Testis (tissue), 2 donors: ENCODE measurements at regions not wholly inside any gene's neighbourhood (a gene's known extent, or its start where the extent isn't known, plus 50 kb on each side); places are given as distances from the start of the nearest gene placed in this dataset.

Source experiments
- DNase-seq: peaks from one replicate; pipeline ENCODE4 v3.0.0-alpha.2; 2019
- H3K27ac ChIP-seq, 2 donors: fragments of 200-600 bp; sonication (generic); one replicate each; pipeline ENCODE4 v1.5.1; 2019
- H3K27me3 ChIP-seq: fragments of 200-600 bp; sonication (generic); one replicate; pipeline ENCODE4 v1.5.1; 2019
- H3K36me3 ChIP-seq: fragments of 200-600 bp; sonication (generic); one replicate; pipeline ENCODE4 v1.5.1; 2017; ENCODE audit warnings: low read depth; ENCODE audit errors: missing control alignments
- H3K4me1 ChIP-seq: fragments of 200-600 bp; sonication (generic); one replicate; pipeline ENCODE4 v1.5.1; 2019
- H3K4me3 ChIP-seq, 2 donors: fragments of 200-600 bp; sonication (generic); one replicate each; pipeline ENCODE4 v1.5.1; 2017 to 2019
- H3K9me3 ChIP-seq: fragments of 200-600 bp; sonication (generic); one replicate; pipeline ENCODE4 v1.5.1; 2017
- POLR2A ChIP-seq: fragments of 450-650 bp; IDR thresholded peaks from one replicate; pipeline ENCODE4 v1.6.1; 2017; ENCODE audit warnings: antibody characterized with exemption, mild to moderate bottlenecking, moderate library complexity
- WGBS, 2 donors: methylation state at CpG; one replicate each; pipeline ENCODE4 v1.1.5; 2018; 5-methylcytosine and 5-hydroxymethylcytosine counted together
- intact Hi-C: fragments of 100-400 bp; cut with DNase I; formaldehyde crosslinking; loops from one replicate; pipeline ENCODE4 v1.15.1; 2023; ENCODE audit warnings: low total_unique reads
- TF ChIP-seq, protein P1 (sequence below), 3 experiments: fragments of 450-650 bp in 2 of 3; fragments of 200-600 bp in 1 of 3; sonication (generic) in 1 of 3; IDR thresholded peaks; one replicate each; pipeline ENCODE4 v1.5.1; 2016 to 2019; ENCODE audit warnings: antibody characterized with exemption in 3 of 3, mild to moderate bottlenecking in 2 of 3, moderate library complexity in 1 of 3

DNA sequence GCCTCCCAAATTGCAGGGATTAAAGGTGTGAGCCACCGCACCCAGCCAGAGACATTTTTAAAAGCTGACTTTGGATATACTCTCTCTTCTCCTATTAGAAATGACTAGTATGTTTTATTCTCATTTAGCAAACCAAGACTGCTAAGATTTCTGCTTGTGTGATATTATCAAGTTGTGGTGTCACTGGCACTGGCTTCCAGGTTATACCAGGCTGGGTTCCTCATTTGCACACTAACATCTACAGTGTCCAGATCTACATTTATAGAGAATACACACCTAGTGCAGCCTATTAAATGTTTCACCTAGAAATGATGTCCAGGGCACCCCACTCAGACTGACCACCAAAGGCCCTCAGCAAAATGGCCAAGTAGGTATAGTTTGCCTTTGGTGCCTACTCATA lies 49.9 kb upstream of the FOXN2 start:
- H3K4me1 ChIP-seq: no peaks in the 10 kb centered on the region
- H3K9me3 ChIP-seq: no peaks in the 10 kb centered on the region
- H3K27me3 ChIP-seq: no peaks in the 10 kb centered on the region
- H3K4me3 ChIP-seq: no peak overlapping the region
- TF ChIP-seq, protein P1, sequence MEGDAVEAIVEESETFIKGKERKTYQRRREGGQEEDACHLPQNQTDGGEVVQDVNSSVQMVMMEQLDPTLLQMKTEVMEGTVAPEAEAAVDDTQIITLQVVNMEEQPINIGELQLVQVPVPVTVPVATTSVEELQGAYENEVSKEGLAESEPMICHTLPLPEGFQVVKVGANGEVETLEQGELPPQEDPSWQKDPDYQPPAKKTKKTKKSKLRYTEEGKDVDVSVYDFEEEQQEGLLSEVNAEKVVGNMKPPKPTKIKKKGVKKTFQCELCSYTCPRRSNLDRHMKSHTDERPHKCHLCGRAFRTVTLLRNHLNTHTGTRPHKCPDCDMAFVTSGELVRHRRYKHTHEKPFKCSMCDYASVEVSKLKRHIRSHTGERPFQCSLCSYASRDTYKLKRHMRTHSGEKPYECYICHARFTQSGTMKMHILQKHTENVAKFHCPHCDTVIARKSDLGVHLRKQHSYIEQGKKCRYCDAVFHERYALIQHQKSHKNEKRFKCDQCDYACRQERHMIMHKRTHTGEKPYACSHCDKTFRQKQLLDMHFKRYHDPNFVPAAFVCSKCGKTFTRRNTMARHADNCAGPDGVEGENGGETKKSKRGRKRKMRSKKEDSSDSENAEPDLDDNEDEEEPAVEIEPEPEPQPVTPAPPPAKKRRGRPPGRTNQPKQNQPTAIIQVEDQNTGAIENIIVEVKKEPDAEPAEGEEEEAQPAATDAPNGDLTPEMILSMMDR (IDR thresholded peaks at IDR 0.05): no peak
- TF ChIP-seq POLR2A: no peak
- no peak overlapping the region for H3K27ac ChIP-seq
- intact Hi-C loops: no loop called here
- WGBS, 2 donors: 94 to 100% methylated on average over 1 of the region's 1 CpG
- no peaks in the 10 kb centered on the region for H3K36me3 ChIP-seq
- no peak for DNase-seq
